GM18519 (cell line): ENCODE measurements at regions not wholly inside any gene's neighbourhood (a gene's known extent, or its start where the extent isn't known, plus 50 kb on each side); places are given as distances from the start of the nearest gene placed in this dataset.

Source experiments
- ATAC-seq: cut with Tn5 transposase; IDR thresholded peaks from one replicate; pipeline ENCODE4 v1.9.1; 2021; ENCODE audit warnings: mild to moderate bottlenecking, moderate library complexity; ENCODE audit not compliant: unreplicated experiment, low FRiP score

- no peak for ATAC-seq
Measured at GRCh38 chr5:67495072-67495471, 298.5 kb upstream of the CD180 start.

DNA sequence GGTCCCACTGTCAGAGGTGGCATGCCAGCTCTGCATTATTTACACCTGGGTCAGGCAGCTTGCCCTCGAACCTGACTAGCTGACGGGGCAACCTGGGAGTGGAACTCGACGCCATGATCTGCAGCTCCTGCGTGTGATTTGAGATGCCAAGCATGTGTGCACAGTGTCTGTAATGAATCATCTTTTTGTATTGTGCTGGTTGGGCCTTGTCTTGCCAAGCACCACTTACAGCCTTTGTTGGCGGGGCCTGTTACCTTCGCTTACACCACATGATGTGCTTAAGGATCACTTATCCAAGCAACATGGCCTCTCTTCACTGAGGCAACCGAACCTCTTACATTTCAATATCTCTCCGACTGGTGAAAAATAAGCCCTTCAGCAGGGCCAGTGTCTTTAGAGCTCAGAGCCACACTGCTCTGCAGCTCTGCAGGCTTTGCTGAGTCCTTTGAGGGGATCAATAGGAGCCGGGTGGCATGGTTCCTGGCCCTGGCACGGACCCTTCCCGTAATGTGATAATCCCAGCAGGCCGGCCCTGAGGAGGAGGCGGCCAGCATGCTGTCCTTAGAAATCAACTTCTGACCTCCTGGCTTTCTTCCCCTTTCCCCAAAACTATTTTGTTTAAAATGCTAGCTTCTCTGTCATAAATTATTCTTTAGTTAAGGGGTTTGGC lies 297.7 kb upstream of the CD180 start:
- no peak for ATAC-seq

DNA sequence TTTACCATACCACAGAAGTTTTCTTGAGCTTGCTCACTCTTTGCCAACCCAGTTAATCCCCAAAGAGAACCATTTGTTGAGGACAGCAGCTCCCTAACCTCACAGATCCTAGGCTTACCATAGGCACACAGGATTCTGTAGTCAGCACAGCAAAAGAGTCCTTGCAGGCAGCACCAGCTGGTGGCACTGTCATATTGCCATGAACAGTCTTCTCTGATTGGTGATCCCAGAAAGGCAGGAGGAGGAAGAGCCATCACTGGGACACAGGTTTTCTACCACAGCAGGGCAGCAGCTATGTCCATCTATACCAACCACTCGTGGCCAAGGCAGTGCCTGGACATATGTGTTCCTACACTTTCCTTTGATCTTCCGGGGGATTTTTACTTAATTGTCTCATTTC lies 297.1 kb upstream of the CD180 start:
- no peak for ATAC-seq

GRCh38 chr5:67490543-67491321 lies 294.1 kb upstream of the CD180 start:
- no peak for ATAC-seq

- no peak for ATAC-seq
Measured at GRCh38 chr5:67488885-67489284, 292.3 kb upstream of the CD180 start.

- no peak for ATAC-seq
Measured at GRCh38 chr5:67487862-67488261, 291.3 kb upstream of the CD180 start.

- ATAC-seq, result no peak
Measured at GRCh38 chr5:67483453-67484030, 286.9 kb upstream of the CD180 start.

DNA sequence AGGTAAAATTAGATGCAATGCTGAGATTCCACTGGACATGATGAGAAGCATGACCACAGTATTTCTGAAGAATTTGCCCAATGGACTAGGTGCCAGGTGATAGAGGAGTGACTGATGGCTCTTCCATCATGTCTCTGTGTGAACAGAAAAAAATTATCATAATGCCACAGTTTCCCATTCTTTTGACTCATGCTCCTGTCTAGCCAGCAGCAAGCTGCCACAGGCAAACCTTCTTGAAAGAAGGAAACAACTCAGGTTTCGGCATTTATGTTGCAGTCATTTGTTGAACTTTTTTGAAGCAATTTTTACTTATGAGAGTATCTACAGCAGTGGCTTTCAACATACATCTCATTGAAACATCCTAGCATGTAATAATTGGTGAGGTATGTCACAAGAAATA lies 284.8 kb upstream of the CD180 start:
- ATAC-seq, result no peak

- ATAC-seq, result no peak
Measured at GRCh38 chr5:67478337-67478736, 281.7 kb upstream of the CD180 start.

GRCh38 chr5:67476995-67477394 lies 280.4 kb upstream of the CD180 start:
- ATAC-seq, result no peak

DNA sequence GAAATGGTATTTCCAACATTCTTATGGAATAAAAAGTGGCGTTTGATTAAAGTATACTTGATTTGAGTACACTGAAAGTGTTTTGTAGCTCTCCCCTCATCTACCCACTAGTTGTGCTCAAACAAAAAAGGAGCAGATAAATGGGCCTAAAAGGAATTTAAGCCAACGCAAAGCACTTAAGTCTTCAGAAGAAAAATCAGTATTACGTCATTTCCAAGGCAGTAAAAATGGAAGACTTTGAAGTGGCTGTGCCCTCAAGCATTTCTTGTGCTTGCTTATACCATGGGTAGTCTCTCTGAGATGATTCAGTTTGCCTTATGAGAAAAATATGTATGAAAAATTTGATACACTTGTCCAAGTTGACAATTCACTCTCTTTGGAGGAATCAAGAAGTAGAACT lies 279.9 kb upstream of the CD180 start:
- no peak for ATAC-seq

GRCh38 chr5:67475489-67475888 lies 278.9 kb upstream of the CD180 start:
- ATAC-seq, result no peak

DNA sequence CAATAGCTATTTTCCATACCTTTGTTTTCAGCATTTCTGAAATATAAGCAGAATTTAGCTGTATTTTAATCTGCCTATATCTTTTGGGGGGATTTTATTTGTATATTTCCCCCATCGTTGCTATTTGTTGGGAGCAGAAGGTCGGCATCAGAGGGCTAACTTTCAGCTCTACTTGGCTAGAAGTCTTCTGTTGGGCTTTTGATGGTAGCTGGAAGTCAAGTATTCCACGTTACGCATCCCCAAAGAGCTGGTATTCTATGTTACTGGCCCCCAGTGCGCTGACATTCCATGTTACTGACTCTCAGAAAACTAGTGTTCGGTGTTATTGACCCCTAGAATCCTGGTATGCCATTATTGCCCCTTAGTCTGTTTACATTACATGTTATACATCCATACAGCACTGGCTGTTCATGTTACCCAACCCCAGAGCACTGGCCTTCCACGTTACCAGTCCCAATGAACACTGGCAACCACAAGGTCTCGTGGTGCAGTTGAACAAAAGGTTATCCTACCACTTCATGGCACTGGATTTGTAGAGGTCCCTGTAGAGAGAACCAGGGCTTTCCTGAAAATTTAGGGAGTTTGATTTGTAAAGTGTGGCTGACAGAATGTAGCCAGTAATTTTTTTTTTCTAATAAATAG lies 278.1 kb upstream of the CD180 start:
- ATAC-seq, result no peak

DNA sequence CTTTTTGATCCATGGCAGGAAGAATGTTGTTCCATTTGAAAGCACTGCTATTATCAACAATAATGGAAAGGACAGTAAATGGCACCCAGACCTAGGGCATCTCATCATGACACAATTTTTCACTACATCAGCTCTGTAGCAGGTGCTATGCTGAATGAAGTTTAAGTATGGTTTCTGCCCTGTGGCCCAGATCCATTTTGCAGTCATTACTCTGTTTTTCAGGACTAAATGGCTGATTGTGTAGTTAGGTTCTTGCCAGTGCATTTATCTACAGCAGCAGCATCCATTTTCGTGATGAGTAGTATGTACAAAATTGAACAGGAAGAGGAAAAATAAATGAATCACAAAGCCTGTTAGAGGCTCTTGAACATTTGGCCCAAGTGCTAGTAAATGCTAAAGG lies 270.5 kb upstream of the CD180 start:
- ATAC-seq, result no peak

DNA sequence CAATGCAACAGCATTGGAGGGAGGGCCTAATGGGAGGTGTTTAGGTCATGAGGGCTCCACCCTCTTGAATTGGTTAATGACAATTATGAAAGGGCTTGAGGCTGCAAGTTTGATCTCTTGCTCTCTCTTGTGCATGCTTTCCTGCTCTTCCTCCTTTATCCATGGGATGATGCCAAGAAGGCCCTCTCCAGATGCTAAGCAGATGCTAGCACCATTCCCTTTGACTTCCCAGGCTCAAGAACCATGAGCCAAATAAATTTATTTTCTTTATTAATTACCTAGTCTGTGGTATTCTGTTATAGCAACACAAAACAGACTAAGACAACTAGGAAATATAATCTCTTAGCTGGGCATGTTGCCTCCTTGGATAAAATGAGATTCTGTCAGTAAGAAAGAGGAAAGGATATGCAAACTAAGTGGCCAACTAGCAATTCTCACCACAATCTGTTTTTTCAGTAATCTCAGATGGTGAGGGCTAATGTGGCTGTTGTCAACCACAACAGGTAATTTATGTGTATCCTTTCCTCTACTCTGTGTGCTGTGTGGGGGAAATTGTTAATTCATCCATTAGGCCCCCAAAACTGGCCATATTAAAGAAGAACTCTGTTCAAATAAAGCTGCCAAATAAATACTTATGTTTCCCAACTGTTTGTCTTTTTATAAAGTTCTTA lies 269.1 kb upstream of the CD180 start:
- ATAC-seq, result no peak

- no peak for ATAC-seq
Measured at GRCh38 chr5:67462147-67462546, 265.5 kb upstream of the CD180 start.

DNA sequence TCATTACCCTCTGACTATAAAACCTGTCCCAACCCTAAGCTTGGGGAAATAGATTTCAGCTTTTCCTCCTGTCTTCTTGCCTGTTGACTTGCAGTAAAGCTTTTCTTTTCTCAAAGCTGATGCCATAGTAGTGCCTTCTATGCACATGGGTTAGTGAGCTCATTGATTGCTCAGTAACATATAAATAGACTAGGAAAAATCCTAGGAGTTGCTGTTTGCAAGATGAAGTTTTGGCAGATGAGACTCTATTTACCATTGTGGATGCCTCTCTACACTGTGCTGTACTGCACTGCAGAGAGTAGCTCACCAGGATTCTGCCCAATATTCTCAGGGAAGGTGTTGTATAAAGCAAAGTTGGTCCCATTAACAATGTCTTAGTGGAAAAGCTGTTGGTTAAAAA lies 262.7 kb upstream of the CD180 start:
- ATAC-seq, result no peak

DNA sequence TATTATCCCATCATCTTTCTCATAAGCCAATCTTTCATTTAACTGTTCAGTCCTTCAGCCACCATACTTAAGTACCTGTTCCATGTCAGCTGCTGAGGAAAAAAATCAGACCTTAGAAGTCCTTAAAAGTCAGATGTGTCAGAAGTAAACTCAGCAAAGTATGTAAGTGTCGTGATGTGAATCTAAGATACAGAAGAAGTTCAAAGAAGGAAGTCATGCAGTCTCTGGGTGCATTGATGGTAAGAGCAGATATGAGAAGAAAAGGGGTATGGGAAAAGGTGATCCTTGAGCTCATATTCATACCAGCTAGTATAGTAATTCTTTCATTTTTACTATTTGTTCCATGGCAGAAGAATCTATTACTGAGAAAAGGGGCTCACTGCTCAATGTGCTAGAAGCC lies 259.4 kb upstream of the CD180 start:
- no peak for ATAC-seq

GRCh38 chr5:67454957-67455561 lies 258.5 kb upstream of the CD180 start:
- no peak for ATAC-seq

GRCh38 chr5:67453111-67453905 lies 256.7 kb upstream of the CD180 start:
- no peak for ATAC-seq
